Activated T-cell treated with anti-CD3 and anti-CD28 coated beads for 48 hours (primary cell): ENCODE measurements at regions not wholly inside any gene's neighbourhood (a gene's known extent, or its start where the extent isn't known, plus 50 kb on each side); places are given as distances from the start of the nearest gene placed in this dataset.

Source experiments
- DNase-seq: peaks from one replicate; pipeline ENCODE4 v3.0.0-alpha.2; 2020; ENCODE audit warnings: low read depth

- DNase-seq, result no peak
Observed at GRCh38 chr16:65668064-65668595, 546.3 kb upstream of the CDH11 start.

GRCh38 chr16:65667011-65667578 is 545.2 kb upstream of the CDH11 start:
- DNase-seq, result no peak

GRCh38 chr16:65666132-65666941 is 544.5 kb upstream of the CDH11 start:
- no peak for DNase-seq

- DNase-seq, result no peak
Observed at GRCh38 chr16:65665586-65665985, 543.7 kb upstream of the CDH11 start.

GRCh38 chr16:65663774-65664173 is 541.9 kb upstream of the CDH11 start:
- no peak for DNase-seq

GRCh38 chr16:65662256-65662655 is 540.4 kb upstream of the CDH11 start:
- no peak for DNase-seq

- DNase-seq, result no peak
Observed at GRCh38 chr16:65661558-65661957, 539.7 kb upstream of the CDH11 start.

GRCh38 chr16:65660390-65660789 is 538.5 kb upstream of the CDH11 start:
- DNase-seq, result no peak

- DNase-seq, result no peak
Observed at GRCh38 chr16:65659758-65660157, 537.9 kb upstream of the CDH11 start.

- DNase-seq, result no peak
Observed at GRCh38 chr16:65658787-65659220, 536.9 kb upstream of the CDH11 start.

- DNase-seq, result no peak
Observed at GRCh38 chr16:65658349-65658748, 536.5 kb upstream of the CDH11 start.

GRCh38 chr16:65657556-65657955 is 535.7 kb upstream of the CDH11 start:
- no peak for DNase-seq

GRCh38 chr16:65657071-65657494 is 535.2 kb upstream of the CDH11 start:
- DNase-seq, result no peak

GRCh38 chr16:65655802-65656201 is 533.9 kb upstream of the CDH11 start:
- no peak for DNase-seq

- no peak for DNase-seq
Observed at GRCh38 chr16:65648101-65648500, 526.2 kb upstream of the CDH11 start.

- DNase-seq, result no peak
Observed at GRCh38 chr16:65644821-65645220, 523.0 kb upstream of the CDH11 start.

- no peak for DNase-seq
Observed at GRCh38 chr16:65641762-65642289, 520.0 kb upstream of the CDH11 start.

- DNase-seq, result no peak
Observed at GRCh38 chr16:65641049-65641761, 519.3 kb upstream of the CDH11 start.

- no peak for DNase-seq
Observed at GRCh38 chr16:65634833-65635232, 513.0 kb upstream of the CDH11 start.

- DNase-seq, result no peak
Observed at GRCh38 chr16:65634291-65634690, 512.4 kb upstream of the CDH11 start.

GRCh38 chr16:65624666-65625065 is 502.8 kb upstream of the CDH11 start:
- no peak for DNase-seq

GRCh38 chr16:65624229-65624628 is 502.4 kb upstream of the CDH11 start:
- DNase-seq, result no peak

- DNase-seq, result no peak
Observed at GRCh38 chr16:65622871-65623270, 501.0 kb upstream of the CDH11 start.
